DMS114 treated with DMSO at 0.1 percent for 48 hours (cell line): ENCODE measurements at regions not wholly inside any gene's neighbourhood (a gene's known extent, or its start where the extent isn't known, plus 50 kb on each side); places are given as distances from the start of the nearest gene placed in this dataset.
"Not testable (repeated sequence)": the region's sequence is repeated elsewhere in the genome, so short reads cannot be mapped to it uniquely, and the experiment has no call there.

Experiments
- DNase-seq: peaks from one replicate; lab custom pipeline; 2025; ENCODE audit not compliant: unreplicated experiment; lab: John Stamatoyannopoulos, UW

- DNase-seq, result no peak
Observed at GRCh38 chr5:96209829-96210228, 223.2 kb downstream of the PCSK1 start.

GRCh38 chr5:96207420-96207819 is 225.6 kb downstream of the PCSK1 start:
- DNase-seq, result no peak

- DNase-seq, result no peak
Observed at GRCh38 chr5:96203761-96204160, 229.3 kb downstream of the PCSK1 start.

- no peak for DNase-seq
Observed at GRCh38 chr5:96201503-96201902, 231.5 kb downstream of the PCSK1 start.

- no peak for DNase-seq
Observed at GRCh38 chr5:96200641-96201040, 232.4 kb downstream of the PCSK1 start.

GRCh38 chr5:96199713-96200183 is 233.3 kb downstream of the PCSK1 start:
- DNase-seq, result no peak

- no peak for DNase-seq
Observed at GRCh38 chr5:96198356-96199058, 234.5 kb downstream of the PCSK1 start.

- DNase-seq, result not testable (repeated sequence)
Observed at GRCh38 chr5:96197767-96198166, 235.3 kb downstream of the PCSK1 start.

- DNase-seq, result no peak
Observed at GRCh38 chr5:96197347-96197746, 235.7 kb upstream of the ELL2 start.

- DNase-seq, result no peak
Observed at GRCh38 chr5:96196890-96197289, 235.2 kb upstream of the ELL2 start.

- DNase-seq, result no peak
Observed at GRCh38 chr5:96196407-96196806, 234.8 kb upstream of the ELL2 start.

- DNase-seq, result no peak
Observed at GRCh38 chr5:96195123-96195522, 233.5 kb upstream of the ELL2 start.

GRCh38 chr5:96194593-96194992 is 232.9 kb upstream of the ELL2 start:
- DNase-seq, result no peak

GRCh38 chr5:96193946-96194345 is 232.3 kb upstream of the ELL2 start:
- DNase-seq, result no peak

GRCh38 chr5:96189987-96190386 is 228.3 kb upstream of the ELL2 start:
- no peak for DNase-seq

GRCh38 chr5:96189028-96189826 is 227.6 kb upstream of the ELL2 start:
- no peak for DNase-seq

- DNase-seq, result no peak
Observed at GRCh38 chr5:96187309-96188027, 225.8 kb upstream of the ELL2 start.

- DNase-seq, result not testable (repeated sequence)
Observed at GRCh38 chr5:96184510-96184909, 222.9 kb upstream of the ELL2 start.

- no peak for DNase-seq
Observed at GRCh38 chr5:96180684-96181435, 219.2 kb upstream of the ELL2 start.

GRCh38 chr5:96177303-96177869 is 215.7 kb upstream of the ELL2 start:
- DNase-seq, result no peak

- no peak for DNase-seq
Observed at GRCh38 chr5:96176022-96176421, 214.4 kb upstream of the ELL2 start.
